ENCODE measurements at regions not wholly inside any gene's neighbourhood (a gene's known extent, or its start where the extent isn't known, plus 50 kb on each side); places are given as distances from the start of the nearest gene placed in this dataset.

GRCh38 chr5:14076561-14076960, 66.6 kb upstream of the TRIO start (continued):
- no peak for TF ChIP-seq CTCF (IDR thresholded peaks at IDR 0.05; ENCODE audit: low read depth, low read length, missing input control)
- no peak for TF ChIP-seq RAD21 (IDR thresholded peaks at IDR 0.05)
- TF ChIP-seq HNF4G (IDR thresholded peaks at IDR 0.05): no peak
- TF ChIP-seq FOXA1 (IDR thresholded peaks at IDR 0.05): no peak
- TF ChIP-seq JUND (IDR thresholded peaks at IDR 0.05): no peak
- TF ChIP-seq NR2F2 (IDR thresholded peaks at IDR 0.05): no peak
- no peak for TF ChIP-seq GABPA (IDR thresholded peaks at IDR 0.05 in 1 of 2, conservative IDR thresholded peaks at IDR 0.05 in 1 of 2)
- no peak for TF ChIP-seq SP1 (IDR thresholded peaks at IDR 0.05)
- no peak for TF ChIP-seq EGR1 (IDR thresholded peaks at IDR 0.05; ENCODE audit: low read depth in 2 of 2)
- no peak for TF ChIP-seq HNF4A (conservative IDR thresholded peaks at IDR 0.05)
- no peak for TF ChIP-seq TAF1 (conservative IDR thresholded peaks at IDR 0.05)

DNA sequence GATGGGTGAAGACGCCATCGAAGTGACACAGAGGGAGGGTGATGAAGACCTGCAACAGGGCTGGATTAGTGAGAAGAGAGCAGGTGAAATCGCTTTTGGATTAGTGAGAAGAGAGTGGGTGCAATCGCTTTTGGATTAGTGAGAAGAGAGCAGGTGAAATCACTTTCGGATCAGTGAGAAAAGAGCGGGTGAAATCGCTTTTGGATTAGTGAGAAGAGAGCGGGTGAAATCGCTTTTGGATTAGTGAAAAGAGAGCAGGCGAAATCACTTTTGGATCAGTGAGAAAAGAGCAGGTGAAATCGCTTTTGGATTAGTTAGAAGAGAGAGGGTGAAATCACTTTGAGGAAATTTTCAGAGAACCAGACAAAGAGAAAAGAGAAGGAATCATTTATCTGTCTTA, 67.2 kb upstream of the TRIO start:
- Histone ChIP-seq H3K4me3 (ENCODE audit: low read depth in 1 of 3, low read length in 3 of 3) (no peak overlapping the region), H3K4me1 (ENCODE audit: control insufficient read depth in 4 of 4, insufficient read depth in 4 of 4, low read length in 3 of 4) (no peaks in the 10 kb centered on the region), H3K9me3 (ENCODE audit: control insufficient read depth in 4 of 4, low read length in 3 of 4) (no peaks in the 10 kb centered on the region), H3K27me3 (ENCODE audit: control insufficient read depth in 4 of 4, insufficient read depth in 4 of 4, low read length in 3 of 4) (no peaks in the 10 kb centered on the region), H3K27ac (ENCODE audit: low read depth in 1 of 2, low read length in 2 of 2) (no peak overlapping the region), H3K9ac (ENCODE audit: low read depth in 1 of 2, low read length in 2 of 2) (no peak overlapping the region), H3K36me3 (ENCODE audit: control insufficient read depth in 4 of 4, insufficient read depth in 3 of 4, low read depth in 1 of 4, low read length in 3 of 4) (no peaks in the 10 kb centered on the region)
- TF ChIP-seq MAX (IDR thresholded peaks at IDR 0.05): no peak
- TF ChIP-seq RXRA (IDR thresholded peaks at IDR 0.05): no peak
- no peak for TF ChIP-seq NR2F2 (IDR thresholded peaks at IDR 0.05)
- no peak for TF ChIP-seq RAD21 (IDR thresholded peaks at IDR 0.05)
- TF ChIP-seq SP1 (IDR thresholded peaks at IDR 0.05): no peak
- TF ChIP-seq FOXA1 (IDR thresholded peaks at IDR 0.05): no peak
- no peak for TF ChIP-seq HNF4G (IDR thresholded peaks at IDR 0.05)
- TF ChIP-seq GABPA (IDR thresholded peaks at IDR 0.05 in 1 of 2, conservative IDR thresholded peaks at IDR 0.05 in 1 of 2): no peak
- no peak for TF ChIP-seq ATF3 (IDR thresholded peaks at IDR 0.05)
- no peak for TF ChIP-seq JUND (IDR thresholded peaks at IDR 0.05)
- no peak for TF ChIP-seq YY1 (IDR thresholded peaks at IDR 0.05)
- TF ChIP-seq, protein P1, sequence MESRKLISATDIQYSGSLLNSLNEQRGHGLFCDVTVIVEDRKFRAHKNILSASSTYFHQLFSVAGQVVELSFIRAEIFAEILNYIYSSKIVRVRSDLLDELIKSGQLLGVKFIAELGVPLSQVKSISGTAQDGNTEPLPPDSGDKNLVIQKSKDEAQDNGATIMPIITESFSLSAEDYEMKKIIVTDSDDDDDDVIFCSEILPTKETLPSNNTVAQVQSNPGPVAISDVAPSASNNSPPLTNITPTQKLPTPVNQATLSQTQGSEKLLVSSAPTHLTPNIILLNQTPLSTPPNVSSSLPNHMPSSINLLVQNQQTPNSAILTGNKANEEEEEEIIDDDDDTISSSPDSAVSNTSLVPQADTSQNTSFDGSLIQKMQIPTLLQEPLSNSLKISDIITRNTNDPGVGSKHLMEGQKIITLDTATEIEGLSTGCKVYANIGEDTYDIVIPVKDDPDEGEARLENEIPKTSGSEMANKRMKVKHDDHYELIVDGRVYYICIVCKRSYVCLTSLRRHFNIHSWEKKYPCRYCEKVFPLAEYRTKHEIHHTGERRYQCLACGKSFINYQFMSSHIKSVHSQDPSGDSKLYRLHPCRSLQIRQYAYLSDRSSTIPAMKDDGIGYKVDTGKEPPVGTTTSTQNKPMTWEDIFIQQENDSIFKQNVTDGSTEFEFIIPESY (IDR thresholded peaks at IDR 0.05): no peak
- no peak for TF ChIP-seq TAF1 (conservative IDR thresholded peaks at IDR 0.05)
- no peak for TF ChIP-seq HNF4A (conservative IDR thresholded peaks at IDR 0.05)
- no peak for TF ChIP-seq EGR1 (IDR thresholded peaks at IDR 0.05; ENCODE audit: low read depth in 2 of 2)
- 86% methylated on average over 11 of the region's 11 CpGs for WGBS
- DNase-seq (ENCODE audit: low spot score): no peak

GRCh38 chr5:14071433-14071832, 71.7 kb upstream of the TRIO start:
- WGBS: 88% methylated on average over 5 of the region's 5 CpGs
- H3K36me3 ChIP-seq (ENCODE audit: control insufficient read depth in 4 of 4, insufficient read depth in 3 of 4, low read depth in 1 of 4, low read length in 3 of 4): no peaks in the 10 kb centered on the region
- no peak for TF ChIP-seq CTCF (IDR thresholded peaks at IDR 0.05; ENCODE audit: low read depth, low read length, missing input control)
- no peak for TF ChIP-seq EGR1 (IDR thresholded peaks at IDR 0.05; ENCODE audit: low read depth in 2 of 2)
- no peak for TF ChIP-seq JUND (IDR thresholded peaks at IDR 0.05)
- no peak for TF ChIP-seq SP1 (IDR thresholded peaks at IDR 0.05)
- TF ChIP-seq, protein P1 (IDR thresholded peaks at IDR 0.05): no peak
- no peak for TF ChIP-seq TAF1 (conservative IDR thresholded peaks at IDR 0.05)
- TF ChIP-seq RXRA (IDR thresholded peaks at IDR 0.05): no peak
- no peak for TF ChIP-seq MAX (IDR thresholded peaks at IDR 0.05)
- TF ChIP-seq FOXA2 (IDR thresholded peaks at IDR 0.05): no peak
- no peak for TF ChIP-seq NR2F2 (IDR thresholded peaks at IDR 0.05)
- no peak for TF ChIP-seq ATF3 (IDR thresholded peaks at IDR 0.05)
- no peak for TF ChIP-seq HNF4A (conservative IDR thresholded peaks at IDR 0.05)
- no peak for TF ChIP-seq GABPA (IDR thresholded peaks at IDR 0.05 in 1 of 2, conservative IDR thresholded peaks at IDR 0.05 in 1 of 2)
- TF ChIP-seq HNF4G (IDR thresholded peaks at IDR 0.05): no peak
- TF ChIP-seq YY1 (IDR thresholded peaks at IDR 0.05): no peak
- TF ChIP-seq FOXA1 (IDR thresholded peaks at IDR 0.05): no peak

More at GRCh38 chr5:14071433-14071832, 71.7 kb upstream of the TRIO start:
- Histone ChIP-seq H3K27me3 (ENCODE audit: control insufficient read depth in 4 of 4, insufficient read depth in 4 of 4, low read length in 3 of 4) (no peaks in the 10 kb centered on the region), H3K4me3 (ENCODE audit: low read depth in 1 of 3, low read length in 3 of 3) (no peak overlapping the region), H3K27ac (ENCODE audit: low read depth in 1 of 2, low read length in 2 of 2) (no peak overlapping the region), H3K9me3 (ENCODE audit: control insufficient read depth in 4 of 4, low read length in 3 of 4) (no peaks in the 10 kb centered on the region), H3K9ac (ENCODE audit: low read depth in 1 of 2, low read length in 2 of 2) (no peak overlapping the region), H3K4me1 (ENCODE audit: control insufficient read depth in 4 of 4, insufficient read depth in 4 of 4, low read length in 3 of 4) (no peaks in the 10 kb centered on the region)
- no peak for DNase-seq (ENCODE audit: low spot score)
